ENCODE measurements at regions not wholly inside any gene's neighbourhood (a gene's known extent, or its start where the extent isn't known, plus 50 kb on each side); places are given as distances from the start of the nearest gene placed in this dataset.

- H3K27me3 Mint-ChIP-seq = no peaks in the 10 kb centered on the region
- ATAC-seq (no peak), DNase-seq (no peak)
- no peak overlapping the region for H3K4me3 Mint-ChIP-seq
- peaks cover 3% of the 10 kb centered on the region for H3K36me3 Mint-ChIP-seq (ENCODE audit: low read depth)
- H3K9me3 ChIP-seq (ENCODE audit: control insufficient read depth, low read length, poor library complexity, severe bottlenecking) = no peaks in the 10 kb centered on the region
- H3K4me1 Mint-ChIP-seq = peaks cover 2% of the 10 kb centered on the region
- H3K27ac Mint-ChIP-seq = no peak overlapping the region
Measured at GRCh38 chr2:147346142-147346541, 498.7 kb upstream of the ACVR2A start.

- peaks cover 2% of the 10 kb centered on the region for H3K4me1 Mint-ChIP-seq
- H3K27me3 Mint-ChIP-seq = no peaks in the 10 kb centered on the region
- peaks cover 3% of the 10 kb centered on the region for H3K36me3 Mint-ChIP-seq (ENCODE audit: low read depth)
- no peak overlapping the region for H3K27ac Mint-ChIP-seq
- H3K4me3 Mint-ChIP-seq = no peak overlapping the region
- no peaks in the 10 kb centered on the region for H3K9me3 ChIP-seq (ENCODE audit: control insufficient read depth, low read length, poor library complexity, severe bottlenecking)
- DNase-seq (no peak), ATAC-seq (no peak)
Measured at GRCh38 chr2:147345246-147345645, 499.6 kb upstream of the ACVR2A start.

- no peak overlapping the region for H3K27ac Mint-ChIP-seq
- no peak overlapping the region for H3K4me3 Mint-ChIP-seq
- H3K36me3 Mint-ChIP-seq (ENCODE audit: low read depth) = no peaks in the 10 kb centered on the region
- no peaks in the 10 kb centered on the region for H3K27me3 Mint-ChIP-seq
- H3K9me3 ChIP-seq (ENCODE audit: control insufficient read depth, low read length, poor library complexity, severe bottlenecking) = no peaks in the 10 kb centered on the region
- peaks cover 2% of the 10 kb centered on the region for H3K4me1 Mint-ChIP-seq
- ATAC-seq (no peak), DNase-seq (no peak)
Measured at GRCh38 chr2:147342329-147342728, 502.5 kb upstream of the ACVR2A start.

- H3K27ac Mint-ChIP-seq = no peak overlapping the region
Measured at GRCh38 chr2:147331790-147332419, 512.9 kb upstream of the ACVR2A start.

GRCh38 chr2:147330925-147331324 is 513.9 kb upstream of the ACVR2A start:
- peaks cover 17% of the 10 kb centered on the region for H3K4me1 Mint-ChIP-seq
- H3K27ac Mint-ChIP-seq = no peak overlapping the region
- H3K4me3 Mint-ChIP-seq = no peak overlapping the region
- H3K27me3 Mint-ChIP-seq = no peaks in the 10 kb centered on the region
- DNase-seq = no peak
- no peaks in the 10 kb centered on the region for H3K36me3 Mint-ChIP-seq (ENCODE audit: low read depth)
- ATAC-seq = no peak
- no peaks in the 10 kb centered on the region for H3K9me3 ChIP-seq (ENCODE audit: control insufficient read depth, low read length, poor library complexity, severe bottlenecking)

More at GRCh38 chr2:147331790-147332419, 512.9 kb upstream of the ACVR2A start:
- H3K4me3 Mint-ChIP-seq = no peak overlapping the region
- no peaks in the 10 kb centered on the region for H3K9me3 ChIP-seq (ENCODE audit: control insufficient read depth, low read length, poor library complexity, severe bottlenecking)
- peak in 1 of 3 donors; percentile 38 for DNase-seq
- H3K4me1 Mint-ChIP-seq = peaks cover 15% of the 10 kb centered on the region
- H3K36me3 Mint-ChIP-seq (ENCODE audit: low read depth) = no peaks in the 10 kb centered on the region
- peak; percentile 78 for ATAC-seq
- H3K27me3 Mint-ChIP-seq = no peaks in the 10 kb centered on the region

- H3K4me3 Mint-ChIP-seq = peak overlapping the region; percentile 50
- no peaks in the 10 kb centered on the region for H3K27me3 Mint-ChIP-seq
- no peaks in the 10 kb centered on the region for H3K9me3 ChIP-seq (ENCODE audit: control insufficient read depth, low read length, poor library complexity, severe bottlenecking)
- peak; percentile 49 for ATAC-seq
- H3K4me1 Mint-ChIP-seq = peaks cover 13% of the 10 kb centered on the region
- no peak for DNase-seq
- peak overlapping the region; percentile 24 for H3K27ac Mint-ChIP-seq
- no peaks in the 10 kb centered on the region for H3K36me3 Mint-ChIP-seq (ENCODE audit: low read depth)
Measured at GRCh38 chr2:147327613-147328012, 517.2 kb upstream of the ACVR2A start.

- Mint-ChIP-seq H3K36me3 (ENCODE audit: low read depth) (no peaks in the 10 kb centered on the region), H3K27ac (no peak overlapping the region), H3K27me3 (no peaks in the 10 kb centered on the region), H3K4me3 (no peak overlapping the region), H3K4me1 (peaks cover 10% of the 10 kb centered on the region)
- no peak for DNase-seq
- ATAC-seq = no peak
- no peaks in the 10 kb centered on the region for H3K9me3 ChIP-seq (ENCODE audit: control insufficient read depth, low read length, poor library complexity, severe bottlenecking)
Measured at GRCh38 chr2:147325990-147326389, 518.8 kb upstream of the ACVR2A start.

- Mint-ChIP-seq H3K4me1 (no peaks in the 10 kb centered on the region), H3K27ac (no peak overlapping the region), H3K27me3 (no peaks in the 10 kb centered on the region), H3K36me3 (ENCODE audit: low read depth) (no peaks in the 10 kb centered on the region), H3K4me3 (no peak overlapping the region)
- no peak for ATAC-seq
- no peaks in the 10 kb centered on the region for H3K9me3 ChIP-seq (ENCODE audit: control insufficient read depth, low read length, poor library complexity, severe bottlenecking)
- no peak for DNase-seq
Measured at GRCh38 chr2:147320146-147320545, 524.7 kb upstream of the ACVR2A start.

- no peak for DNase-seq
- H3K36me3 Mint-ChIP-seq (ENCODE audit: low read depth) = no peaks in the 10 kb centered on the region
- H3K4me1 Mint-ChIP-seq = peaks cover 3% of the 10 kb centered on the region
- no peaks in the 10 kb centered on the region for H3K9me3 ChIP-seq (ENCODE audit: control insufficient read depth, low read length, poor library complexity, severe bottlenecking)
- ATAC-seq = no peak
- H3K27ac Mint-ChIP-seq = no peak overlapping the region
- H3K4me3 Mint-ChIP-seq = no peak overlapping the region
- no peaks in the 10 kb centered on the region for H3K27me3 Mint-ChIP-seq
Measured at GRCh38 chr2:147311058-147311430, 533.8 kb upstream of the ACVR2A start.

- no peak for DNase-seq
- Mint-ChIP-seq H3K4me1 (peaks cover 6% of the 10 kb centered on the region), H3K4me3 (no peak overlapping the region), H3K36me3 (ENCODE audit: low read depth) (no peaks in the 10 kb centered on the region), H3K27me3 (no peaks in the 10 kb centered on the region), H3K27ac (no peak overlapping the region)
- no peaks in the 10 kb centered on the region for H3K9me3 ChIP-seq (ENCODE audit: control insufficient read depth, low read length, poor library complexity, severe bottlenecking)
- no peak for ATAC-seq
Measured at GRCh38 chr2:147310335-147311057, 534.3 kb upstream of the ACVR2A start.

- Mint-ChIP-seq H3K27ac (peak overlapping the region; percentile 78), H3K4me3 (peak overlapping the region; percentile 25), H3K4me1 (peaks cover 31% of the 10 kb centered on the region), H3K27me3 (no peaks in the 10 kb centered on the region), H3K36me3 (ENCODE audit: low read depth) (no peaks in the 10 kb centered on the region)
- peak; percentile 84 for ATAC-seq
- no peak for DNase-seq
- H3K9me3 ChIP-seq (ENCODE audit: control insufficient read depth, low read length, poor library complexity, severe bottlenecking) = no peaks in the 10 kb centered on the region
Measured at GRCh38 chr2:147297820-147298219, 547.0 kb upstream of the ACVR2A start.

- H3K9me3 ChIP-seq (ENCODE audit: control insufficient read depth, low read length, poor library complexity, severe bottlenecking) = no peaks in the 10 kb centered on the region
- peak overlapping the region; percentile 87 for H3K27ac Mint-ChIP-seq
- ATAC-seq (no peak), DNase-seq (no peak)
- H3K27me3 Mint-ChIP-seq = no peaks in the 10 kb centered on the region
- no peak overlapping the region for H3K4me3 Mint-ChIP-seq
- peaks cover 30% of the 10 kb centered on the region for H3K4me1 Mint-ChIP-seq
- H3K36me3 Mint-ChIP-seq (ENCODE audit: low read depth) = no peaks in the 10 kb centered on the region
Measured at GRCh38 chr2:147294825-147295392, 549.9 kb upstream of the ACVR2A start.

GRCh38 chr2:147293991-147294824 is 550.6 kb upstream of the ACVR2A start:
- H3K27ac Mint-ChIP-seq = peak overlapping the region; percentile 87
- no peaks in the 10 kb centered on the region for H3K9me3 ChIP-seq (ENCODE audit: control insufficient read depth, low read length, poor library complexity, severe bottlenecking)
- H3K27me3 Mint-ChIP-seq = no peaks in the 10 kb centered on the region
- ATAC-seq = peak; percentile 49
- peaks cover 32% of the 10 kb centered on the region for H3K4me1 Mint-ChIP-seq
- no peaks in the 10 kb centered on the region for H3K36me3 Mint-ChIP-seq (ENCODE audit: low read depth)
- no peak for DNase-seq
- peak overlapping the region; percentile 46 for H3K4me3 Mint-ChIP-seq
